Ovary (tissue), 3 donors: ENCODE measurements at regions not wholly inside any gene's neighbourhood (a gene's known extent, or its start where the extent isn't known, plus 50 kb on each side); places are given as distances from the start of the nearest gene placed in this dataset.

Experiments
- EP300 ChIP-seq: sonication (generic); formaldehyde crosslinking; IDR thresholded peaks from one replicate; pipeline ENCODE4 v1.6.1; 2017; ENCODE audit warnings: antibody characterized with exemption
- TF ChIP-seq, protein P1 (sequence below), 3 donors: fragments of 450-650 bp in 2 of 3; fragments of 200-600 bp in 1 of 3; IDR thresholded peaks; one replicate each; pipeline versions ENCODE4 v1.5.1 to v1.8.0; 2016 to 2022; ENCODE audit warnings: antibody characterized with exemption in 3 of 3, mild to moderate bottlenecking in 1 of 3
- donor health status: DM: no; HTN: no; CAD: no.

DNA sequence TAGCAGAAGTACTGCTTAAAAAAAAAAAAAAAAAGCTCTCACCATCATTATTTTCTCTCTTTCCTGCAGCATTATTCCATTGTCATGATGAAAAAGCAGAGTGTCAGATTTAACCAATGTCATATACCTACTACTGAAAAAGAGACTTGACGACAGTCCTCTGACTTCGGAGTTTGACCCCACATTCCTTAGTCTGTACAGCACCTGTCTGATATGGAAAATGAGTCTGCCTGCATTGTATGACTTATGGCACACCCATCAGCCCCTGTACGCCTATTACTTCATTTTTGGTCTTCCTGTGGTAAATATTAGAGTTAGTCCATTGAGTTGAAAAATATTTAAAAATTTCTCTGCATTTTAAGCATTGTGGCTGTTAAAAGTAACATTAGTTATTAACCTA is 54.5 kb upstream of the NOX4 start:
- TF ChIP-seq, protein P1, sequence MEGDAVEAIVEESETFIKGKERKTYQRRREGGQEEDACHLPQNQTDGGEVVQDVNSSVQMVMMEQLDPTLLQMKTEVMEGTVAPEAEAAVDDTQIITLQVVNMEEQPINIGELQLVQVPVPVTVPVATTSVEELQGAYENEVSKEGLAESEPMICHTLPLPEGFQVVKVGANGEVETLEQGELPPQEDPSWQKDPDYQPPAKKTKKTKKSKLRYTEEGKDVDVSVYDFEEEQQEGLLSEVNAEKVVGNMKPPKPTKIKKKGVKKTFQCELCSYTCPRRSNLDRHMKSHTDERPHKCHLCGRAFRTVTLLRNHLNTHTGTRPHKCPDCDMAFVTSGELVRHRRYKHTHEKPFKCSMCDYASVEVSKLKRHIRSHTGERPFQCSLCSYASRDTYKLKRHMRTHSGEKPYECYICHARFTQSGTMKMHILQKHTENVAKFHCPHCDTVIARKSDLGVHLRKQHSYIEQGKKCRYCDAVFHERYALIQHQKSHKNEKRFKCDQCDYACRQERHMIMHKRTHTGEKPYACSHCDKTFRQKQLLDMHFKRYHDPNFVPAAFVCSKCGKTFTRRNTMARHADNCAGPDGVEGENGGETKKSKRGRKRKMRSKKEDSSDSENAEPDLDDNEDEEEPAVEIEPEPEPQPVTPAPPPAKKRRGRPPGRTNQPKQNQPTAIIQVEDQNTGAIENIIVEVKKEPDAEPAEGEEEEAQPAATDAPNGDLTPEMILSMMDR (IDR thresholded peaks at IDR 0.05), result no peak
- TF ChIP-seq EP300, result no peak
